ENCODE measurements at regions not wholly inside any gene's neighbourhood (a gene's known extent, or its start where the extent isn't known, plus 50 kb on each side); places are given as distances from the start of the nearest gene placed in this dataset.

DNA sequence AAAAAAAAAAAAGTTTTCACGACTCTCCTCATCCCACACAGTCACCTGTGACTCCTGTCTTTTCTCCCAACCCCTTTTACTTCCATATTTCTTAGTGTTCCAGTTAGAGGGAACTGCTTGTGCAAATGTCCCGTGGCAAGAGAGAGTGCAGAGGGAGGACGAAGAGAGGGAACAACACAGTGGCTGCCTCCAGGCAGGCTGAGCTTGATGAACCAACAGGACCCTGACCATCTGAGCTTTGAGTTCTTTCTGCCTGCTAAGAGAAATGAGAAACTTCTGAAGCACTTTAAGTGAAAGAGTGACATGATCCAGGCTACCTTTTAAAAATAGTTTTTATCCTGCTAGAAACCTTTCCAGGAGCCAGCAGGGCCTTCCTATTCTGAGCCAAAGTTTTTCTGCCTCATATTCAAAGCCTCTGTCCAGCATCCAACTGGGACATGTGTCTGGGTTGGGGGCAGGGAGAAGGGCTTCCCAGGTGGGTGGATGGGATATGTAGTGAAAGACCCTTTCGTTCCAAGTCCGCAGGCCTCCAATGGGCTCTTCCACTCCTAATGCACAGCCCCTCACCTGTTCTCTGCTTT is 239.9 kb downstream of the OPA1 start:
- TF ChIP-seq, protein P1, sequence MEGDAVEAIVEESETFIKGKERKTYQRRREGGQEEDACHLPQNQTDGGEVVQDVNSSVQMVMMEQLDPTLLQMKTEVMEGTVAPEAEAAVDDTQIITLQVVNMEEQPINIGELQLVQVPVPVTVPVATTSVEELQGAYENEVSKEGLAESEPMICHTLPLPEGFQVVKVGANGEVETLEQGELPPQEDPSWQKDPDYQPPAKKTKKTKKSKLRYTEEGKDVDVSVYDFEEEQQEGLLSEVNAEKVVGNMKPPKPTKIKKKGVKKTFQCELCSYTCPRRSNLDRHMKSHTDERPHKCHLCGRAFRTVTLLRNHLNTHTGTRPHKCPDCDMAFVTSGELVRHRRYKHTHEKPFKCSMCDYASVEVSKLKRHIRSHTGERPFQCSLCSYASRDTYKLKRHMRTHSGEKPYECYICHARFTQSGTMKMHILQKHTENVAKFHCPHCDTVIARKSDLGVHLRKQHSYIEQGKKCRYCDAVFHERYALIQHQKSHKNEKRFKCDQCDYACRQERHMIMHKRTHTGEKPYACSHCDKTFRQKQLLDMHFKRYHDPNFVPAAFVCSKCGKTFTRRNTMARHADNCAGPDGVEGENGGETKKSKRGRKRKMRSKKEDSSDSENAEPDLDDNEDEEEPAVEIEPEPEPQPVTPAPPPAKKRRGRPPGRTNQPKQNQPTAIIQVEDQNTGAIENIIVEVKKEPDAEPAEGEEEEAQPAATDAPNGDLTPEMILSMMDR (IDR thresholded peaks at IDR 0.05) = no peak
- Mint-ChIP-seq H3K27me3 (ENCODE audit: low read depth, poor library complexity) (peaks cover 12% of the 10 kb centered on the region), H3K27ac (no peak overlapping the region), H3K4me3 (no peak overlapping the region), H3K9me3 (no peaks in the 10 kb centered on the region), H3K36me3 (ENCODE audit: low read depth) (no peaks in the 10 kb centered on the region), H3K4me1 (peaks cover 19% of the 10 kb centered on the region)
- no peak for DNase-seq

DNA sequence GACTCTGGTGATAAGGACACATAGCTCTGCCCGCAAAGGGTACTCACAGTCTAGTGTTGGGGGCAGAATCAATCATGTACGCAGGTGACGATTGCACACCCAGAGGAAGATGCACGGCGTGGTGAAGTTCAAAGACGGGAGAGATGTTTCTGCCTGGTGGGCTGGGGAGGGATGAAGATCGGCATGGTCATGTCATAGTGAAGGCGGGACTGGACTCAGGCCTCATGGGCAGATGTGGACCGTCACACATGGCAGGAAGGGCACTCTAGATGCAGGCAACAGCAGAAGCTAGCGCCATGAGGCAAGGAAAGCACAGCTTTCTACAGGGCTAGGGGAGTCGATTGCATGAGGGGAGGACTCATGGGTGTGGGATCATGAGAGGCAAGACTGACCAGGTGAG is 240.6 kb downstream of the OPA1 start:
- no peak for DNase-seq
- Mint-ChIP-seq H3K4me1 (peaks cover 16% of the 10 kb centered on the region), H3K4me3 (no peak overlapping the region), H3K9me3 (no peaks in the 10 kb centered on the region), H3K27me3 (ENCODE audit: low read depth, poor library complexity) (peaks cover 18% of the 10 kb centered on the region), H3K36me3 (ENCODE audit: low read depth) (no peaks in the 10 kb centered on the region), H3K27ac (no peak overlapping the region)
- TF ChIP-seq, protein P1 (IDR thresholded peaks at IDR 0.05) = no peak

DNA sequence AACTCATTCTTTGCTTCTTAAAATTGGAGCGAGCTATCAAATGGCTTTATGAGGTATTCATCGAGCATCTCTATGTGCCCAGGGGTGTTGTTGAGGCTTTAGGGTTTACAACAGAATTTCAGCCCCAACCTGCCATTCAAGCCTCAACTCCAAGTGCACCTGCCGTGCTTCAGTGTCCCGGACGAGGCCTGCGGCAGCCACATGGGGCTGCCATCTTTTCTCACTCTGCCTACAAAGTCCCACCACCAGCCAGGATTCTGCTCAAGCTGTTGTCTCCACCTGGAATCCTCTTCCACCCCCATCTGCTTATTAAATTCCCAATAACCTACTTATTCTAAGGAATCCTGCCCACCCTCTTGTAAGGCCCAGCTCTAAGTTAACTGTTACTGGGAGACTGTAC is 242.4 kb downstream of the OPA1 start:
- peaks cover 19% of the 10 kb centered on the region for H3K27me3 Mint-ChIP-seq (ENCODE audit: low read depth, poor library complexity)
- no peak for DNase-seq
- peak overlapping the region; percentile 57 for H3K27ac Mint-ChIP-seq
- H3K36me3 Mint-ChIP-seq (ENCODE audit: low read depth) = no peaks in the 10 kb centered on the region
- H3K9me3 Mint-ChIP-seq = no peaks in the 10 kb centered on the region
- H3K4me3 Mint-ChIP-seq = no peak overlapping the region
- TF ChIP-seq, protein P1 (IDR thresholded peaks at IDR 0.05) = no peak
- H3K4me1 Mint-ChIP-seq = peaks cover 11% of the 10 kb centered on the region

DNA sequence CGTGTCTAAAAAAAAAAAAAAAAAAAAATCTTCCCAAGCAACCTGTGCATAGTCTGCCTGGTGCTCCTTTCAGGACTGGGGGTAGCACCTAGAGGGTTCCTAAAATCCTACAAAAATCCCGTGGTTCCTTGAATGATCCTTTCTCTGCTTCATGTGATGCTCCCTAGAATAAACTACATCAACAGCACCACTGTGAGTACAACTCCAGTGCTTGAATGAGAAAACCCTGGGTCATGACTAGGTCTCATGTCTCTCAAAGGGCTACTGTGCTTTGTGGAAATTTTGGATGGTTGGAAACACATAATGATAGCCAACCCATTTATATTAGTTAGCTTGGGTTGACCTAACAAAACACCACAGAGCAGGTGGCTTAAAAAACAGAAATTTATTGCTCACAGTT is 243.5 kb downstream of the OPA1 start:
- Mint-ChIP-seq H3K4me1 (peaks cover 3% of the 10 kb centered on the region), H3K9me3 (no peaks in the 10 kb centered on the region), H3K36me3 (ENCODE audit: low read depth) (no peaks in the 10 kb centered on the region), H3K27ac (no peak overlapping the region), H3K4me3 (no peak overlapping the region), H3K27me3 (ENCODE audit: low read depth, poor library complexity) (peaks cover 18% of the 10 kb centered on the region)
- TF ChIP-seq, protein P1 (IDR thresholded peaks at IDR 0.05) = no peak
- no peak for DNase-seq

DNA sequence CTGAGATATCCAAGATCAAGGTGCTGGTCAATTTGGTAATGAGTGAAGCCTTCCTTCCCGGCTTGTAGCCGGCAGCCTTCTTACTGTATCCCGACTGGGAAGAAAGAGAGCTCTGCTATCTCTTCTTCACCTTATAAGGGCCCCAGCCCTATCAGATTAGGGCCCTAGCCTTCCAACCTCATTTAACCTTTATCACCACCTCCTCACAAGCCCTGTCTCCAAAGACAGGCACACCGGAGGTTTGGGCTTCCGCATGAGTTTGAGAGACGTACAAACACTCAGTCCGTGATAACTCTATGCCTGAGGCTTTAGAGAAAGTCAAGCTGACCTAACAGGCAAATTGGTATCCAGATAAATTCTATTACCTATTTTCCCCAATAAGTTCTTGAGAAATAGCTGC is 243.9 kb downstream of the OPA1 start:
- no peak overlapping the region for H3K4me3 Mint-ChIP-seq
- DNase-seq = no peak
- no peak overlapping the region for H3K27ac Mint-ChIP-seq
- H3K36me3 Mint-ChIP-seq (ENCODE audit: low read depth) = no peaks in the 10 kb centered on the region
- H3K27me3 Mint-ChIP-seq (ENCODE audit: low read depth, poor library complexity) = peaks cover 17% of the 10 kb centered on the region
- no peaks in the 10 kb centered on the region for H3K9me3 Mint-ChIP-seq
- TF ChIP-seq, protein P1 (IDR thresholded peaks at IDR 0.05) = no peak
- peaks cover 5% of the 10 kb centered on the region for H3K4me1 Mint-ChIP-seq

DNA sequence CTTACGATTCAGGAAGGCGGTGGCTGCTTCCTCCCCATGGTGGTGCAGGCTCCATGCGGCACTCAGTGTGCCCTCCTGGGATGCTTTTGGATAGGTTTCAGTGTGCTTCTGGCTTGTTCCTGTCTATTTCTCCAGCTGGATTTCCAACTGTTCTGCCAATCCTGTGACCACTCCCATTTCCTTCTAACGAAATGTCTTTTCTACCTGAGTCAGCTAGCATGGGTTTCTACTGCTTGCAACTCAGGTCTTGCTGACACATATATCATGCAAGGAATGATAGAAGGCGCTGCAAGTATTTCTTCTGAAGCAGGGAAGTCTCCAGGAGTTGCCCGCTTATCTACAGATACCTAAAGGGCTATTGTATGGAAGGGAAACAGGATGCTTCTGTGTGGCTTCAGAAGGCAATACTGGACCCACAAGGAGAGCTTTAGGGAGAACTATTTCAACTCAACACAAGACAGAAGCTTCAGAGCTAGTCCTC is 244.4 kb downstream of the OPA1 start:
- Mint-ChIP-seq H3K27me3 (ENCODE audit: low read depth, poor library complexity) (peaks cover 18% of the 10 kb centered on the region), H3K36me3 (ENCODE audit: low read depth) (no peaks in the 10 kb centered on the region), H3K4me1 (peaks cover 5% of the 10 kb centered on the region), H3K4me3 (no peak overlapping the region), H3K9me3 (no peaks in the 10 kb centered on the region), H3K27ac (no peak overlapping the region)
- TF ChIP-seq, protein P1 (IDR thresholded peaks at IDR 0.05) = no peak
- DNase-seq = no peak

Data from nephron progenitor cell (in vitro differentiated cells).